C4-2B (cell line): ENCODE measurements at regions not wholly inside any gene's neighbourhood (a gene's known extent, or its start where the extent isn't known, plus 50 kb on each side); places are given as distances from the start of the nearest gene placed in this dataset.

Experiments
- ZFX ChIP-seq: fragments of 450-650 bp; IDR thresholded peaks from 2 replicates; pipeline ENCODE4 v1.6.1; 2017
- TF ChIP-seq, protein P1 (sequence below): fragments of 450-650 bp; conservative IDR thresholded peaks from 2 replicates; pipeline ENCODE4 v1.5.1; 2017; ENCODE audit warnings: mild to moderate bottlenecking

DNA sequence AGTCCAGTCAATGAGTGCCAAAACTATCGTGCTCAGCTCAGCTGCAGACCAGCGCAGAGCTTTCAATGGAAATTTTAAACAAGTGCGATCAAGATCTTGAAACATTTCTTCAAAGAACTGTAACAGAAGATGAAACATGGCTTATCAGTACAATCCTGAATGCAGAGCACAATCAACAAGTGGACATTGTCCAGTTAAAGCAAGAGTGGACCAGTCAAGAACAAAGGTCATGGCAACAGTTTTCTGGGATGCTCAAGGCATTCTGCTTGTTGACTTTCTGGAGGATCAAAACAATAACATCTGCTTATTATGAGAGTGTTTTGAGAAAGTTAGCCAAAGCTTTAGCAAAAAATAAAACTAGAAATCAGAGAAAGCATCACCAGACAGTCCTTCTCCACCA, 374.2 kb downstream of the SETD4 start:
- TF ChIP-seq, protein P1, sequence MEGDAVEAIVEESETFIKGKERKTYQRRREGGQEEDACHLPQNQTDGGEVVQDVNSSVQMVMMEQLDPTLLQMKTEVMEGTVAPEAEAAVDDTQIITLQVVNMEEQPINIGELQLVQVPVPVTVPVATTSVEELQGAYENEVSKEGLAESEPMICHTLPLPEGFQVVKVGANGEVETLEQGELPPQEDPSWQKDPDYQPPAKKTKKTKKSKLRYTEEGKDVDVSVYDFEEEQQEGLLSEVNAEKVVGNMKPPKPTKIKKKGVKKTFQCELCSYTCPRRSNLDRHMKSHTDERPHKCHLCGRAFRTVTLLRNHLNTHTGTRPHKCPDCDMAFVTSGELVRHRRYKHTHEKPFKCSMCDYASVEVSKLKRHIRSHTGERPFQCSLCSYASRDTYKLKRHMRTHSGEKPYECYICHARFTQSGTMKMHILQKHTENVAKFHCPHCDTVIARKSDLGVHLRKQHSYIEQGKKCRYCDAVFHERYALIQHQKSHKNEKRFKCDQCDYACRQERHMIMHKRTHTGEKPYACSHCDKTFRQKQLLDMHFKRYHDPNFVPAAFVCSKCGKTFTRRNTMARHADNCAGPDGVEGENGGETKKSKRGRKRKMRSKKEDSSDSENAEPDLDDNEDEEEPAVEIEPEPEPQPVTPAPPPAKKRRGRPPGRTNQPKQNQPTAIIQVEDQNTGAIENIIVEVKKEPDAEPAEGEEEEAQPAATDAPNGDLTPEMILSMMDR, result no peak
- no peak for TF ChIP-seq ZFX
